ENCODE measurements at regions not wholly inside any gene's neighbourhood (a gene's known extent, or its start where the extent isn't known, plus 50 kb on each side); places are given as distances from the start of the nearest gene placed in this dataset.

- TF ChIP-seq ZNF740 (CRISPR knock-in tag; IDR thresholded peaks at IDR 0.05) (no peak), ZNF740 (tag; IDR thresholded peaks at IDR 0.05) (no peak)
Measured at GRCh38 chr7:33743594-33743993, 161.7 kb upstream of the BMPER start (continued).

GRCh38 chr7:33744293-33745075 lies 160.9 kb upstream of the BMPER start:
- CTCF ChIA-PET (ENCODE audit: low intra/inter-chr PET ratio): no interaction called here
- WGBS (ENCODE audit: insufficient coverage, low coverage, missing lambda C conversion rate): 2% methylated on average over 3 of the region's 3 CpGs
- H3K27ac ChIP-seq (ENCODE audit: extremely low read depth, low read depth, low read length): no peak overlapping the region

More at GRCh38 chr7:33744293-33745075, 160.9 kb upstream of the BMPER start:
- DNase-seq (ENCODE audit: extremely low read depth in 1 of 4, low spot score in 3 of 4) (peak; percentile 24 to 56 (median 44)), ATAC-seq (peak; percentile 73; the same call in 2 of the 3 replicates), FAIRE-seq (no peak)
- Histone ChIP-seq H2AFZ (ENCODE audit: low read depth, low read length) (no peak overlapping the region), H3K4me2 (ENCODE audit: insufficient read depth, low read length) (no peak overlapping the region), H3K27me3 (ENCODE audit: control insufficient read depth in 2 of 2, insufficient read depth in 2 of 2, low read length in 2 of 2) (no peaks in the 10 kb centered on the region), H3K4me3 (no peak overlapping the region), H3K9me1 (ENCODE audit: control insufficient read depth, insufficient read depth, low read length) (no peaks in the 10 kb centered on the region), H3K79me2 (ENCODE audit: control insufficient read depth, insufficient read depth, low read length) (no peaks in the 10 kb centered on the region), H3K4me1 (replicated peaks in 1 of 2; ENCODE audit: control insufficient read depth in 2 of 2, insufficient read depth in 2 of 2, low read length in 2 of 2) (no peaks in the 10 kb centered on the region), H3K9ac (ENCODE audit: insufficient read depth in 1 of 2, low read depth in 2 of 2, low read length in 2 of 2) (no peak overlapping the region), H4K20me1 (replicated peaks; ENCODE audit: control insufficient read depth, insufficient read depth, low read length) (no peaks in the 10 kb centered on the region), H3K9me3 (replicated peaks; ENCODE audit: control insufficient read depth, insufficient read depth, low read depth, low read length) (no peaks in the 10 kb centered on the region), H3K36me3 (ENCODE audit: control insufficient read depth, insufficient read depth, low read length) (no peaks in the 10 kb centered on the region)
- intact Hi-C loops (cut with micrococcal nuclease): loop anchor here (5.0 to 10.0 kb wide), 2 partner anchors 502 to 560 kb away; no protein-coding TSS in a partner anchor
- TF ChIP-seq ATF7 (IDR thresholded peaks at IDR 0.05) (no peak), CTCF (IDR thresholded peaks at IDR 0.05 in 2 of 3, conservative IDR thresholded peaks at IDR 0.05 in 1 of 3; ENCODE audit: insufficient read depth in 2 of 3, low read depth in 1 of 3, low read length in 3 of 3) (peak in 2 of 3 experiments; percentile 26 to 47; a peak in 2 of 6 replicates), RBM25 (IDR thresholded peaks at IDR 0.05; ENCODE audit: low read depth, low read length, severe bottlenecking) (peak; percentile 67), SP1 (CRISPR knock-in tag; IDR thresholded peaks at IDR 0.05) (no peak), SMC3 (conservative IDR thresholded peaks at IDR 0.05; ENCODE audit: insufficient read depth, low read depth, low read length) (0 out of 2 replicates have a peak, but pooled peaks have one; percentile 20), ZNF239 (CRISPR knock-in tag; IDR thresholded peaks at IDR 0.05) (peak; percentile 100)
- POLR2A ChIA-PET: no interaction called here
- no TSS peak for BruUV-seq (replicated peaks)
- in situ Hi-C loops (cut with MboI): no loop called here
